ENCODE measurements at regions not wholly inside any gene's neighbourhood (a gene's known extent, or its start where the extent isn't known, plus 50 kb on each side); places are given as distances from the start of the nearest gene placed in this dataset.

- TF ChIP-seq CTCF (IDR thresholded peaks at IDR 0.05) (no peak), POLR2A (IDR thresholded peaks at IDR 0.05) (no peak)
Measured at GRCh38 chr3:11739123-11739522, 95.4 kb upstream of the VGLL4 start.
